Neuron (in vitro differentiated cells): ENCODE measurements at regions not wholly inside any gene's neighbourhood (a gene's known extent, or its start where the extent isn't known, plus 50 kb on each side); places are given as distances from the start of the nearest gene placed in this dataset.

Experiments used
- H2AFZ ChIP-seq: one replicate; pipeline ENCODE4 v1.6.1; 2013; ENCODE audit warnings: low read depth, mild to moderate bottlenecking, inconsistent platforms, low read length, moderate library complexity
- H3K27me3 ChIP-seq: one replicate; pipeline ENCODE4 v1.6.1; 2013; ENCODE audit warnings: low read length; ENCODE audit not compliant: insufficient read depth
- H3K36me3 ChIP-seq: one replicate; pipeline ENCODE4 v1.6.1; 2013; ENCODE audit warnings: low read length; ENCODE audit not compliant: insufficient read depth
- H3K4me1 ChIP-seq: one replicate; pipeline ENCODE4 v1.6.1; 2013; ENCODE audit warnings: low read length; ENCODE audit not compliant: insufficient read depth
- H3K4me3 ChIP-seq: 2 replicates; pipeline ENCODE4 v1.5.1; 2013; ENCODE audit warnings: mild to moderate bottlenecking, low read length, moderate library complexity
- H3K9me3 ChIP-seq: one replicate; pipeline ENCODE4 v1.6.1; 2013; ENCODE audit warnings: low read length

GRCh38 chr13:50593207-50593606 lies 250.3 kb downstream of the DLEU7 start:
- H3K9me3 ChIP-seq: no peaks in the 10 kb centered on the region

GRCh38 chr13:50594276-50595051 lies 249.0 kb downstream of the DLEU7 start:
- peak overlapping the region; percentile 18 for H2AFZ ChIP-seq
- no peaks in the 10 kb centered on the region for H3K27me3 ChIP-seq
- peak overlapping the region; percentile 23 for H3K4me3 ChIP-seq
- no peaks in the 10 kb centered on the region for H3K9me3 ChIP-seq
- H3K4me1 ChIP-seq: peaks cover 13% of the 10 kb centered on the region
- H3K36me3 ChIP-seq: no peaks in the 10 kb centered on the region

More at GRCh38 chr13:50593207-50593606, 250.3 kb downstream of the DLEU7 start:
- peaks cover 13% of the 10 kb centered on the region for H3K4me1 ChIP-seq
- no peak overlapping the region for H3K4me3 ChIP-seq
- no peaks in the 10 kb centered on the region for H3K27me3 ChIP-seq
- no peak overlapping the region for H2AFZ ChIP-seq
- H3K36me3 ChIP-seq: no peaks in the 10 kb centered on the region

GRCh38 chr13:50595196-50595595 lies 248.3 kb downstream of the DLEU7 start:
- peaks cover 13% of the 10 kb centered on the region for H3K4me1 ChIP-seq
- H2AFZ ChIP-seq: peak overlapping the region; percentile 18
- no peaks in the 10 kb centered on the region for H3K9me3 ChIP-seq

GRCh38 chr13:50596156-50596555 lies 247.3 kb downstream of the DLEU7 start:
- Histone ChIP-seq H3K27me3 (no peaks in the 10 kb centered on the region), H3K9me3 (no peaks in the 10 kb centered on the region), H2AFZ (no peak overlapping the region), H3K36me3 (no peaks in the 10 kb centered on the region), H3K4me1 (peaks cover 13% of the 10 kb centered on the region), H3K4me3 (no peak overlapping the region)

More at GRCh38 chr13:50595196-50595595, 248.3 kb downstream of the DLEU7 start:
- Histone ChIP-seq H3K36me3 (no peaks in the 10 kb centered on the region), H3K27me3 (no peaks in the 10 kb centered on the region), H3K4me3 (no peak overlapping the region)

GRCh38 chr13:50596776-50597203 lies 246.7 kb downstream of the DLEU7 start:
- Histone ChIP-seq H3K4me3 (no peak overlapping the region), H3K27me3 (no peaks in the 10 kb centered on the region), H3K9me3 (no peaks in the 10 kb centered on the region), H3K36me3 (no peaks in the 10 kb centered on the region), H2AFZ (no peak overlapping the region), H3K4me1 (peaks cover 13% of the 10 kb centered on the region)

- Histone ChIP-seq H3K27me3 (no peaks in the 10 kb centered on the region), H3K4me3 (no peak overlapping the region), H2AFZ (no peak overlapping the region), H3K9me3 (no peaks in the 10 kb centered on the region), H3K4me1 (peaks cover 13% of the 10 kb centered on the region), H3K36me3 (no peaks in the 10 kb centered on the region)
Observed at GRCh38 chr13:50598338-50598737, 245.2 kb downstream of the DLEU7 start.

GRCh38 chr13:50599046-50599445 lies 244.4 kb downstream of the DLEU7 start:
- H3K4me1 ChIP-seq: peaks cover 9% of the 10 kb centered on the region
- no peaks in the 10 kb centered on the region for H3K27me3 ChIP-seq
- H3K9me3 ChIP-seq: no peaks in the 10 kb centered on the region
- no peak overlapping the region for H3K4me3 ChIP-seq
- no peaks in the 10 kb centered on the region for H3K36me3 ChIP-seq
- no peak overlapping the region for H2AFZ ChIP-seq

- peaks cover under 1% of the 10 kb centered on the region for H3K4me1 ChIP-seq
- H2AFZ ChIP-seq: no peak overlapping the region
- no peaks in the 10 kb centered on the region for H3K36me3 ChIP-seq
- H3K9me3 ChIP-seq: no peaks in the 10 kb centered on the region
- no peak overlapping the region for H3K4me3 ChIP-seq
- H3K27me3 ChIP-seq: no peaks in the 10 kb centered on the region
Observed at GRCh38 chr13:50599927-50600326, 243.6 kb downstream of the DLEU7 start.

- no peaks in the 10 kb centered on the region for H3K36me3 ChIP-seq
- no peaks in the 10 kb centered on the region for H3K27me3 ChIP-seq
- H3K4me3 ChIP-seq: no peak overlapping the region
- no peak overlapping the region for H2AFZ ChIP-seq
- H3K4me1 ChIP-seq: peaks cover 8% of the 10 kb centered on the region
- H3K9me3 ChIP-seq: no peaks in the 10 kb centered on the region
Observed at GRCh38 chr13:50608370-50608769, 235.1 kb downstream of the DLEU7 start.

GRCh38 chr13:50609011-50609410 lies 234.5 kb downstream of the DLEU7 start:
- H2AFZ ChIP-seq: no peak overlapping the region
- no peaks in the 10 kb centered on the region for H3K9me3 ChIP-seq
- no peaks in the 10 kb centered on the region for H3K36me3 ChIP-seq
- H3K4me3 ChIP-seq: no peak overlapping the region
- no peaks in the 10 kb centered on the region for H3K27me3 ChIP-seq
- peaks cover 8% of the 10 kb centered on the region for H3K4me1 ChIP-seq

GRCh38 chr13:50610238-50610637 lies 233.3 kb downstream of the DLEU7 start:
- Histone ChIP-seq H3K36me3 (no peaks in the 10 kb centered on the region), H3K27me3 (no peaks in the 10 kb centered on the region), H3K4me3 (no peak overlapping the region)

GRCh38 chr13:50611117-50611781 lies 232.2 kb downstream of the DLEU7 start:
- no peaks in the 10 kb centered on the region for H3K36me3 ChIP-seq
- H3K4me3 ChIP-seq: no peak overlapping the region
- no peaks in the 10 kb centered on the region for H3K9me3 ChIP-seq
- no peak overlapping the region for H2AFZ ChIP-seq
- H3K4me1 ChIP-seq: peaks cover 8% of the 10 kb centered on the region
- H3K27me3 ChIP-seq: no peaks in the 10 kb centered on the region

More at GRCh38 chr13:50610238-50610637, 233.3 kb downstream of the DLEU7 start:
- H3K9me3 ChIP-seq: no peaks in the 10 kb centered on the region
- H2AFZ ChIP-seq: no peak overlapping the region
- H3K4me1 ChIP-seq: peaks cover 8% of the 10 kb centered on the region

GRCh38 chr13:50612717-50613116 lies 230.8 kb downstream of the DLEU7 start:
- no peak overlapping the region for H3K4me3 ChIP-seq
- peaks cover 8% of the 10 kb centered on the region for H3K4me1 ChIP-seq
- no peak overlapping the region for H2AFZ ChIP-seq
- no peaks in the 10 kb centered on the region for H3K36me3 ChIP-seq
- H3K27me3 ChIP-seq: no peaks in the 10 kb centered on the region
- no peaks in the 10 kb centered on the region for H3K9me3 ChIP-seq
